ENCODE measurements at regions not wholly inside any gene's neighbourhood (a gene's known extent, or its start where the extent isn't known, plus 50 kb on each side); places are given as distances from the start of the nearest gene placed in this dataset.

- TF ChIP-seq CEBPB (IDR thresholded peaks at IDR 0.05) = no peak
- no peak for TF ChIP-seq REST (IDR thresholded peaks at IDR 0.05; ENCODE audit: low read depth)
- no peak for TF ChIP-seq EP300 (IDR thresholded peaks at IDR 0.05; ENCODE audit: borderline replicate concordance)
- TF ChIP-seq RAD21 (IDR thresholded peaks at IDR 0.05; ENCODE audit: low read depth) = no peak
- TF ChIP-seq TAF1 (IDR thresholded peaks at IDR 0.05; ENCODE audit: low read depth) = no peak
- no peak for TF ChIP-seq MAX (IDR thresholded peaks at IDR 0.05)
- TF ChIP-seq EGR1 (IDR thresholded peaks at IDR 0.05) = no peak
- no peak for TF ChIP-seq ZBTB7A (IDR thresholded peaks at IDR 0.05; ENCODE audit: low read depth)
- no peak for TF ChIP-seq NFIC (IDR thresholded peaks at IDR 0.05)
- no peak for TF ChIP-seq YY1 (IDR thresholded peaks at IDR 0.05; ENCODE audit: low read depth)
- TF ChIP-seq TCF12 (IDR thresholded peaks at IDR 0.05; ENCODE audit: low read depth) = no peak
- no peak for TF ChIP-seq USF1 (IDR thresholded peaks at IDR 0.05)
- TF ChIP-seq CREB1 (IDR thresholded peaks at IDR 0.05; ENCODE audit: low read depth) = no peak
These were observed 298.7 kb downstream of the SHANK2 start for GRCh38 chr11:70953720-70954119.
